Chondrocyte (in vitro differentiated cells): ENCODE measurements at regions not wholly inside any gene's neighbourhood (a gene's known extent, or its start where the extent isn't known, plus 50 kb on each side); places are given as distances from the start of the nearest gene placed in this dataset.

Source experiments
- DNase-seq: peaks from one replicate; pipeline ENCODE4 v3.0.0; 2021; ENCODE audit warnings: mixed read lengths, low spot score
- H3K27ac Mint-ChIP-seq: one replicate; pipeline ENCODE4 v1.8.0; 2021; ENCODE audit warnings: mild to moderate bottlenecking, moderate library complexity, mixed read lengths; ENCODE audit not compliant: unreplicated experiment
- H3K27me3 Mint-ChIP-seq: 2 replicates; pipeline ENCODE4 v1.8.0; 2021; ENCODE audit warnings: low read depth, mixed read lengths
- H3K36me3 Mint-ChIP-seq: 2 replicates; pipeline ENCODE4 v1.8.0; 2021; ENCODE audit warnings: low read depth, mixed read lengths
- H3K4me1 Mint-ChIP-seq: 2 replicates; pipeline ENCODE4 v1.8.0; 2021; ENCODE audit warnings: low read depth, mild to moderate bottlenecking, mixed read lengths
- H3K4me3 Mint-ChIP-seq: one replicate; pipeline ENCODE4 v1.8.0; 2021; ENCODE audit warnings: mild to moderate bottlenecking, moderate library complexity, mixed read lengths; ENCODE audit not compliant: unreplicated experiment
- H3K9me3 Mint-ChIP-seq: 2 replicates; pipeline ENCODE4 v1.8.0; 2021; ENCODE audit warnings: low read depth, mixed read lengths
- CTCF ChIP-seq: fragments of 200-600 bp; sonication (generic); IDR thresholded peaks from 2 replicates; pipeline ENCODE4 v1.5.0; 2021; ENCODE audit warnings: antibody characterized with exemption, mild to moderate bottlenecking, moderate library complexity

GRCh38 chr1:104987210-104987609 is 1237.5 kb downstream of the AMY1C start:
- Mint-ChIP-seq H3K27ac (no peak overlapping the region), H3K4me3 (no peak overlapping the region), H3K9me3 (peaks cover 11% of the 10 kb centered on the region), H3K27me3 (peaks cover 3% of the 10 kb centered on the region), H3K4me1 (no peaks in the 10 kb centered on the region), H3K36me3 (peaks cover 3% of the 10 kb centered on the region)
- TF ChIP-seq CTCF = no peak
- no peak for DNase-seq

GRCh38 chr1:104989012-104989411 is 1239.3 kb downstream of the AMY1C start:
- peaks cover 3% of the 10 kb centered on the region for H3K27me3 Mint-ChIP-seq
- no peak for TF ChIP-seq CTCF
- H3K9me3 Mint-ChIP-seq = peaks cover 9% of the 10 kb centered on the region
- no peak overlapping the region for H3K27ac Mint-ChIP-seq
- H3K4me1 Mint-ChIP-seq = no peaks in the 10 kb centered on the region
- DNase-seq = no peak
- H3K4me3 Mint-ChIP-seq = no peak overlapping the region
- peaks cover 3% of the 10 kb centered on the region for H3K36me3 Mint-ChIP-seq

GRCh38 chr1:104991702-104992101 is 1242.0 kb downstream of the AMY1C start:
- no peak for DNase-seq
- peaks cover 3% of the 10 kb centered on the region for H3K9me3 Mint-ChIP-seq
- H3K4me3 Mint-ChIP-seq = no peak overlapping the region
- no peak overlapping the region for H3K27ac Mint-ChIP-seq
- H3K27me3 Mint-ChIP-seq = peaks cover 3% of the 10 kb centered on the region
- H3K4me1 Mint-ChIP-seq = no peaks in the 10 kb centered on the region
- no peaks in the 10 kb centered on the region for H3K36me3 Mint-ChIP-seq
- TF ChIP-seq CTCF = no peak

GRCh38 chr1:105000793-105001192 is 1251.1 kb downstream of the AMY1C start:
- Mint-ChIP-seq H3K9me3 (no peaks in the 10 kb centered on the region), H3K27ac (no peak overlapping the region), H3K27me3 (no peaks in the 10 kb centered on the region), H3K36me3 (no peaks in the 10 kb centered on the region), H3K4me1 (no peaks in the 10 kb centered on the region), H3K4me3 (no peak overlapping the region)
- no peak for DNase-seq
- no peak for TF ChIP-seq CTCF

DNA sequence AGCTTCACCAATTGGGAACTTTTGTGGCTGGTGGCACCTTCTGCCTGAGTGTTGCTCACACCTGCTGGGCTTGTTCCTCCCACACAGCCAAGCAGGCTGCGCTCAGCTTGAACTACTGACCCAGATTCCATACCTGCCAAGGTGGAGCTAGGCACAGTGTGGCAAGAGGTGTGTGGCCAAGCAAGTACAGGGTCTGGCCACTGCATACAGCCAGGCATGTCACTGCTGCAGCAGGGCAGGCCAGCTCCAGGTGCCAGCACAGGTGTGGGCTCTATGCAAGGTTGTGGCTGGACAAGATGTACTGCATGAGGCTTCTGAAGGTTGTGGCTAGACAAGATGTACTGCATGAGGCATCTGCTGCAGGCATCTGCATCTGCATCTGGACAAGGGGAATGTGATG is 1254.8 kb downstream of the AMY1C start:
- H3K4me3 Mint-ChIP-seq = no peak overlapping the region
- H3K27ac Mint-ChIP-seq = no peak overlapping the region
- no peaks in the 10 kb centered on the region for H3K36me3 Mint-ChIP-seq
- H3K27me3 Mint-ChIP-seq = no peaks in the 10 kb centered on the region
- H3K4me1 Mint-ChIP-seq = no peaks in the 10 kb centered on the region
- TF ChIP-seq CTCF = no peak
- peak; percentile 66 for DNase-seq
- H3K9me3 Mint-ChIP-seq = no peaks in the 10 kb centered on the region
